Hepatocyte (in vitro differentiated cells): ENCODE measurements at regions not wholly inside any gene's neighbourhood (a gene's known extent, or its start where the extent isn't known, plus 50 kb on each side); places are given as distances from the start of the nearest gene placed in this dataset.

ENCODE experiments used
- CTCF ChIP-seq: fragments of 200-600 bp; sonication (generic); IDR thresholded peaks from 2 replicates; pipeline ENCODE4 v1.5.1; 2016; ENCODE audit warnings: antibody characterized with exemption, mild to moderate bottlenecking; ENCODE audit not compliant: poor library complexity
- EZH2phosphoT487 ChIP-seq: fragments of 200-600 bp; sonication (generic); IDR thresholded peaks from one replicate; pipeline ENCODE4 v1.6.1; 2018; ENCODE audit warnings: antibody characterized with exemption, mild to moderate bottlenecking, low read depth, moderate library complexity; ENCODE audit not compliant: unreplicated experiment, severe bottlenecking

GRCh38 chr7:19410691-19411090, 265.5 kb upstream of the FERD3L start:
- no peak for TF ChIP-seq CTCF
- no peak for TF ChIP-seq EZH2phosphoT487
